ENCODE measurements at regions not wholly inside any gene's neighbourhood (a gene's known extent, or its start where the extent isn't known, plus 50 kb on each side); places are given as distances from the start of the nearest gene placed in this dataset.

DNA sequence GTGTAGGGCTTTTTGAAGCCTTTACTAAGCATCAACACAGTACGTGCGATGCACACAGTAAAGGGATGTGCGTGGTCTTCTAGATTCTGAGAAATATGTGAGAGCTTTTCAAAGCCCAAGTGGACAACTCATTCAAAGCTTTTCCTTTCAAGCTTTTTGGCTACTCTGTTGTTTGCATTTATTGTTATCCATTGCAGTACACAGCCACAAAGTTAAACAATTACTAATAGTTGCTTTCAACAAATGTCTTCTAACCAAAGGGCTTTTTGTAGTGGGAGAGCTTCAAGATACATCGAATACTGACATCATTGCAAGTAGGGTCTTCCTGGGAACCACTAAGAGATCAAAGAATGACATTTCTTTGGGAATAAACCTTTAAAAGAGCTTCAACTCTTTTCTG, 97.9 kb upstream of the ETV3 start:
- no peak overlapping the region for H3K27ac Mint-ChIP-seq
- H4K20me1 ChIP-seq (ENCODE audit: insufficient read depth, low read length), result no peaks in the 10 kb centered on the region
- H3K4me1 ChIP-seq (ENCODE audit: control insufficient read depth in 1 of 2, insufficient read depth in 2 of 2, low read length in 2 of 2), result no peaks in the 10 kb centered on the region
- H3K4me3 Mint-ChIP-seq, result no peak overlapping the region
- H3K27me3 Mint-ChIP-seq (ENCODE audit: low read depth in 3 of 3), result peaks cover 3 to 9% (median 4%) of the 10 kb centered on the region in 3 donors
- H3K4me1 Mint-ChIP-seq, result peaks cover 10% of the 10 kb centered on the region
- H3K4me2 ChIP-seq (replicated peaks; ENCODE audit: extremely low read depth, low read length, poor library complexity, severe bottlenecking), result no peak overlapping the region
- TF ChIP-seq, protein P1, sequence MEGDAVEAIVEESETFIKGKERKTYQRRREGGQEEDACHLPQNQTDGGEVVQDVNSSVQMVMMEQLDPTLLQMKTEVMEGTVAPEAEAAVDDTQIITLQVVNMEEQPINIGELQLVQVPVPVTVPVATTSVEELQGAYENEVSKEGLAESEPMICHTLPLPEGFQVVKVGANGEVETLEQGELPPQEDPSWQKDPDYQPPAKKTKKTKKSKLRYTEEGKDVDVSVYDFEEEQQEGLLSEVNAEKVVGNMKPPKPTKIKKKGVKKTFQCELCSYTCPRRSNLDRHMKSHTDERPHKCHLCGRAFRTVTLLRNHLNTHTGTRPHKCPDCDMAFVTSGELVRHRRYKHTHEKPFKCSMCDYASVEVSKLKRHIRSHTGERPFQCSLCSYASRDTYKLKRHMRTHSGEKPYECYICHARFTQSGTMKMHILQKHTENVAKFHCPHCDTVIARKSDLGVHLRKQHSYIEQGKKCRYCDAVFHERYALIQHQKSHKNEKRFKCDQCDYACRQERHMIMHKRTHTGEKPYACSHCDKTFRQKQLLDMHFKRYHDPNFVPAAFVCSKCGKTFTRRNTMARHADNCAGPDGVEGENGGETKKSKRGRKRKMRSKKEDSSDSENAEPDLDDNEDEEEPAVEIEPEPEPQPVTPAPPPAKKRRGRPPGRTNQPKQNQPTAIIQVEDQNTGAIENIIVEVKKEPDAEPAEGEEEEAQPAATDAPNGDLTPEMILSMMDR (IDR thresholded peaks at IDR 0.05), result no peak
- DNase-seq, result no peak
- no peaks in the 10 kb centered on the region for H3K36me3 ChIP-seq (replicated peaks in 1 of 2; ENCODE audit: control insufficient read depth in 1 of 2, insufficient read depth in 2 of 2, low read length in 2 of 2)
- no peaks in the 10 kb centered on the region for H3K36me3 Mint-ChIP-seq
- peaks cover 3 to 6% of the 10 kb centered on the region in 2 donors for H3K27me3 ChIP-seq (ENCODE audit: control insufficient read depth in 2 of 2, insufficient read depth in 2 of 2, low read length in 2 of 2)
- 100% methylated on average over 1 of the region's 4 CpGs for WGBS (ENCODE audit: insufficient coverage)
- H3K9ac ChIP-seq (ENCODE audit: insufficient read depth, low read length, poor library complexity, severe bottlenecking), result no peak overlapping the region
- H3K4me3 ChIP-seq (replicated peaks in 1 of 3; ENCODE audit: low read depth in 2 of 3, low read length in 3 of 3), result no peak overlapping the region
- intact Hi-C loops (cut with micrococcal nuclease), result no loop called here
- peaks cover 0 to 2% (median 0%) of the 10 kb centered on the region in 7 donors for H3K9me3 Mint-ChIP-seq
- H3K79me2 ChIP-seq (ENCODE audit: insufficient read depth, low read length), result no peaks in the 10 kb centered on the region
- no peak overlapping the region for H2AFZ ChIP-seq (ENCODE audit: insufficient read depth, low read depth, low read length, poor library complexity, severe bottlenecking)
- no peaks in the 10 kb centered on the region for H3K9me3 ChIP-seq (replicated peaks in 1 of 2; ENCODE audit: control insufficient read depth in 1 of 2, insufficient read depth in 1 of 2, low read length in 2 of 2)
- no peak overlapping the region for H3K27ac ChIP-seq (ENCODE audit: low read depth in 1 of 2, low read length in 2 of 2)

- Mint-ChIP-seq H3K27me3 (ENCODE audit: low read depth in 3 of 3) (peaks cover 3 to 9% (median 4%) of the 10 kb centered on the region in 3 donors), H3K4me3 (no peak overlapping the region), H3K4me1 (peaks cover 8% of the 10 kb centered on the region), H3K36me3 (no peaks in the 10 kb centered on the region), H3K27ac (no peak overlapping the region), H3K9me3 (peaks cover 0 to 2% (median 0%) of the 10 kb centered on the region in 7 donors)
- intact Hi-C loops (cut with micrococcal nuclease), result no loop called here
- peaks cover 3 to 6% of the 10 kb centered on the region in 2 donors for H3K27me3 ChIP-seq (ENCODE audit: control insufficient read depth in 2 of 2, insufficient read depth in 2 of 2, low read length in 2 of 2)
- no peaks in the 10 kb centered on the region for H3K36me3 ChIP-seq (replicated peaks in 1 of 2; ENCODE audit: control insufficient read depth in 1 of 2, insufficient read depth in 2 of 2, low read length in 2 of 2)
- H3K4me1 ChIP-seq (ENCODE audit: control insufficient read depth in 1 of 2, insufficient read depth in 2 of 2, low read length in 2 of 2), result no peaks in the 10 kb centered on the region
- H4K20me1 ChIP-seq (ENCODE audit: insufficient read depth, low read length), result no peaks in the 10 kb centered on the region
- TF ChIP-seq, protein P1 (IDR thresholded peaks at IDR 0.05), result no peak
- WGBS (ENCODE audit: insufficient coverage), result 100% methylated on average over 3 of the region's 4 CpGs
- no peak overlapping the region for H3K9ac ChIP-seq (ENCODE audit: insufficient read depth, low read length, poor library complexity, severe bottlenecking)
- no peaks in the 10 kb centered on the region for H3K79me2 ChIP-seq (ENCODE audit: insufficient read depth, low read length)
- no peak overlapping the region for H3K27ac ChIP-seq (ENCODE audit: low read depth in 1 of 2, low read length in 2 of 2)
- no peak overlapping the region for H2AFZ ChIP-seq (ENCODE audit: insufficient read depth, low read depth, low read length, poor library complexity, severe bottlenecking)
- no peak overlapping the region for H3K4me2 ChIP-seq (replicated peaks; ENCODE audit: extremely low read depth, low read length, poor library complexity, severe bottlenecking)
- no peak overlapping the region for H3K4me3 ChIP-seq (replicated peaks in 1 of 3; ENCODE audit: low read depth in 2 of 3, low read length in 3 of 3)
- H3K9me3 ChIP-seq (replicated peaks in 1 of 2; ENCODE audit: control insufficient read depth in 1 of 2, insufficient read depth in 1 of 2, low read length in 2 of 2), result no peaks in the 10 kb centered on the region
- no peak for DNase-seq
Measured at GRCh38 chr1:157235307-157235706, 97.1 kb upstream of the ETV3 start.

All from CD14-positive monocyte (primary cell).